Ascending aorta (tissue), 2 donors: ENCODE measurements at regions not wholly inside any gene's neighbourhood (a gene's known extent, or its start where the extent isn't known, plus 50 kb on each side); places are given as distances from the start of the nearest gene placed in this dataset.

ENCODE experiments used
- DNase-seq, 2 donors: peaks; one replicate each; pipeline ENCODE4 v3.0.0-alpha.2; 2019; ENCODE audit warnings: low spot score in 2 of 2
- H3K27ac ChIP-seq, 2 donors: fragments of 200-600 bp; sonication (generic); one replicate each; pipeline ENCODE4 v1.5.1; 2016 to 2017; ENCODE audit warnings: mild to moderate bottlenecking in 1 of 2
- H3K27me3 ChIP-seq: fragments of 200-600 bp; sonication (generic); one replicate; pipeline ENCODE4 v1.5.1; 2017
- H3K36me3 ChIP-seq, 2 donors: fragments of 200-600 bp; sonication (generic); one replicate each; pipeline ENCODE4 v1.5.1; 2016
- H3K4me1 ChIP-seq, 2 donors: fragments of 200-600 bp; sonication (generic); one replicate each; pipeline ENCODE4 v1.5.1; 2016 to 2017; ENCODE audit warnings: mild to moderate bottlenecking in 1 of 2
- H3K4me3 ChIP-seq, 2 donors: fragments of 200-600 bp; sonication (generic); one replicate each; pipeline ENCODE4 v1.5.1; 2016 to 2017; ENCODE audit warnings: mild to moderate bottlenecking in 1 of 2
- H3K9me3 ChIP-seq, 2 donors: fragments of 200-600 bp; sonication (generic); one replicate each; pipeline ENCODE4 v1.5.1; 2016
- intact Hi-C: fragments of 100-400 bp; cut with DNase I; formaldehyde crosslinking; loops from one replicate; pipeline ENCODE4 v1.15.1; 2023
- TF ChIP-seq, protein P1 (sequence below), 3 experiments: fragments of 200-600 bp in 2 of 3; fragments of 450-650 bp in 1 of 3; sonication (generic) in 2 of 3; IDR thresholded peaks; one replicate each; pipeline ENCODE4 v1.5.1; 2016 to 2019; ENCODE audit warnings: antibody characterized with exemption in 3 of 3, mild to moderate bottlenecking in 1 of 3, moderate library complexity in 1 of 3

DNA sequence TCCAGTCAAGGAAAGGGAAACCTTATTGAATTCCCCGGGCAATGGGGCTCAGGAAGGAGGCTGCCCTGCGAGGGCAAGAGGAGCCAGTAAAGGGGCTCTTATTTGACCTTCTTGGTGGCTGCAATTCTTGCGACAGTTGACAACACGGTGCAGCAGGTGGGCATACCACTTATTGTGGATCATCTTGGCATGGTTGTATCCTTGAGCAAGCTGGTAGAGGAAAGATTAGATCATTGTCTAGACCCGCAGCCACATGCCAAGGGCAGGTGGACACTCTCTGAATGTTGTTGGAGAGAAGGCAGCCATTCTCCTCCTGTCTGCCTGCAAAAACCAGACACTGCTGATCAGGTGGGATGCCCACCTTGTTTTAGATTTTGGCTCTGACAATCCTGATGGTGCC lies 170.2 kb upstream of the CHST9 start:
- TF ChIP-seq, protein P1, sequence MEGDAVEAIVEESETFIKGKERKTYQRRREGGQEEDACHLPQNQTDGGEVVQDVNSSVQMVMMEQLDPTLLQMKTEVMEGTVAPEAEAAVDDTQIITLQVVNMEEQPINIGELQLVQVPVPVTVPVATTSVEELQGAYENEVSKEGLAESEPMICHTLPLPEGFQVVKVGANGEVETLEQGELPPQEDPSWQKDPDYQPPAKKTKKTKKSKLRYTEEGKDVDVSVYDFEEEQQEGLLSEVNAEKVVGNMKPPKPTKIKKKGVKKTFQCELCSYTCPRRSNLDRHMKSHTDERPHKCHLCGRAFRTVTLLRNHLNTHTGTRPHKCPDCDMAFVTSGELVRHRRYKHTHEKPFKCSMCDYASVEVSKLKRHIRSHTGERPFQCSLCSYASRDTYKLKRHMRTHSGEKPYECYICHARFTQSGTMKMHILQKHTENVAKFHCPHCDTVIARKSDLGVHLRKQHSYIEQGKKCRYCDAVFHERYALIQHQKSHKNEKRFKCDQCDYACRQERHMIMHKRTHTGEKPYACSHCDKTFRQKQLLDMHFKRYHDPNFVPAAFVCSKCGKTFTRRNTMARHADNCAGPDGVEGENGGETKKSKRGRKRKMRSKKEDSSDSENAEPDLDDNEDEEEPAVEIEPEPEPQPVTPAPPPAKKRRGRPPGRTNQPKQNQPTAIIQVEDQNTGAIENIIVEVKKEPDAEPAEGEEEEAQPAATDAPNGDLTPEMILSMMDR (IDR thresholded peaks at IDR 0.05), result no peak
- Histone ChIP-seq H3K4me1 (no peaks in the 10 kb centered on the region), H3K36me3 (no peaks in the 10 kb centered on the region), H3K27ac (no peak overlapping the region), H3K27me3 (no peaks in the 10 kb centered on the region), H3K4me3 (no peak overlapping the region), H3K9me3 (no peaks in the 10 kb centered on the region)
- intact Hi-C loops, result no loop called here
- DNase-seq, result no peak

DNA sequence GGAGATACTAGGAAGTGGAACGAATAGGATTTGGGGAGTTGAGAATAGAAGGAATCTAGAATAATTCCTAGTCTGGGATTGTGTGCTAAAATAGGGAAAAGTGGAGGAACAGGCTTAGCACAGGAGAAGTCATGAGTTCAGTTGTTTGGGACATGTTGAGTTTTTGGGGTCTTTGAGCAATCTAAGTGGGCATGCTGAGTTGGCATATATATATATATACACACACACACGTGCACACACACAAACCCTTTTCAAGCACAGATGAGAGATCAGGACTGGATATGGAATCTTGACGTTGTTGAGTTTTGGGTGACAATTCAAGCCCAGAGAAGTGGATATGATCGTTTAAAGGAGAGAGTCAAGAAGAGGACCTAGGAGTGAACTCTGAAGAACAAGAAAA lies 168.2 kb upstream of the CHST9 start:
- TF ChIP-seq, protein P1 (IDR thresholded peaks at IDR 0.05), result no peak

DNA sequence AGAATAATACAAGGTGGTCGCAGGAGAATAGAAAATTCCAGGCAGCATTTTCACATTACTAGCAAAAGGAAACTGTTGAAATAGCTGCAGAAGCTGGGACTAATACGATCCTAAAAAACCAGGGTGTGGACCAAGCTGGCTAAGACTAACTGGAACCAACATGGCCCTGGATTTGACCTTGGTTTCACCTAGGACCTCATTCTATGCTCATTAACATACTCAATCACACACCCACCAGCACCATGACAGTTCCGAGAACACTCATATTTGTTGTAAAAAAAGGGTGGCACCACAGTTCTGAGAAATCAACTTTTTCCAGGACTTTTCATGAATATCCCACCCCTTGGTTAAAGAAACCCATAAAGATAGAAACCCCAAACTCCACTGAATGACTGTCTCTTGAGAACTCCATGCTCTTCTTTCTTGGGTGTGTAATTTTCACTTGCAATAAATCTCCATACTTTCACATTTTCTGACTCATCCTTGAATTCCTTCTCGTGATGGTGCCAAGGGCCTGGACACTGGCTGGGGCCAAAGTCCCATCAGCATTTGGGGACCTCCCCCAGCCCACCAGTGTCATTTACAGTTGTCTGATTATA lies 164.3 kb upstream of the CHST9 start:
- no peak for DNase-seq
- H3K4me3 ChIP-seq, result no peak overlapping the region
- no peaks in the 10 kb centered on the region for H3K36me3 ChIP-seq
- H3K27me3 ChIP-seq, result no peaks in the 10 kb centered on the region
- intact Hi-C loops, result no loop called here
- no peaks in the 10 kb centered on the region for H3K4me1 ChIP-seq
- TF ChIP-seq, protein P1 (IDR thresholded peaks at IDR 0.05), result no peak
- no peak overlapping the region for H3K27ac ChIP-seq
- no peaks in the 10 kb centered on the region for H3K9me3 ChIP-seq

More for the DNA sequence above, 168.2 kb upstream of the CHST9 start:
- DNase-seq, result no peak
- no peaks in the 10 kb centered on the region for H3K36me3 ChIP-seq
- no peaks in the 10 kb centered on the region for H3K27me3 ChIP-seq
- H3K4me1 ChIP-seq, result no peaks in the 10 kb centered on the region
- no peak overlapping the region for H3K27ac ChIP-seq
- H3K9me3 ChIP-seq, result no peaks in the 10 kb centered on the region
- intact Hi-C loops, result no loop called here
- H3K4me3 ChIP-seq, result no peak overlapping the region

DNA sequence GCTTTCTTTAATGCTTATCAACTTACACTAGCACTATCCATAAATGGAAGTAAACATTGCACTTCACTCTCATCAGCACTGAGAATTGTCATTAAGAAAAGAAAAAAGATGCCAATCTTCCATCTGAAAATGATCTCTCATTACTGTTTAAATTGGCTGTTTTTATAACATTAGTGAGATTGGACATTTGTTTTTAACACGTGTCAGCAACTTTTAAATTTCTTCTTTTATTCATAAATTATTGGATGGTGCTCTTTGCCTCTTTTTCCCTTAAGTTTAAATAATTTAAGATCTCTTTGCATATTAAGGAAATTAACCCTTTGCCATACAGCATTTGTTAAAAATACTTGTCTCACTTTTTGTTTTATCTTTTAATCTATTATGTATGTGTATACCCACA lies 146.5 kb upstream of the CHST9 start:
- TF ChIP-seq, protein P1 (IDR thresholded peaks at IDR 0.05), result no peak
- Histone ChIP-seq H3K9me3 (no peaks in the 10 kb centered on the region), H3K4me1 (no peaks in the 10 kb centered on the region), H3K4me3 (no peak overlapping the region), H3K36me3 (no peaks in the 10 kb centered on the region), H3K27me3 (no peaks in the 10 kb centered on the region), H3K27ac (no peak overlapping the region)
- intact Hi-C loops, result no loop called here
- no peak for DNase-seq

DNA sequence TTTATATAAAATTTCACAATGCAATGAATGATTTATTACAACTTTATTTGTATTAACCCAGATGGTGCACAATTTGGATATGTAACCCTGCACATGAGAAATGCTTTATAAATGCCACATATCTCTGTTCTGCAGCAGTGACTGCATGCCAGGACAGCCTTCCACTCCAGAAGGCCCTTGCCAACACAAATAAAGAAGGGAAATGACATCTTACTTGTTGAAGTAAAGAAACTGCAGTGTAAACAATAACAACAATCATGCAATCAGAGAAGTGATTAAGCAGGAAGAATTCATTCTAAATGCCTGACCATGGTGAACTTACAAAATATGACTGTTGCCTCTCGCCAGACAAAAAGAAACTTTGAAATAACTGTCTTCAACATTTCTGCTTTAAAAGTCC lies 129.9 kb upstream of the CHST9 start:
- H3K9me3 ChIP-seq, result no peaks in the 10 kb centered on the region
- DNase-seq, result no peak
- TF ChIP-seq, protein P1 (IDR thresholded peaks at IDR 0.05), result no peak
- H3K36me3 ChIP-seq, result no peaks in the 10 kb centered on the region
- no peak overlapping the region for H3K27ac ChIP-seq
- no peaks in the 10 kb centered on the region for H3K27me3 ChIP-seq
- no peaks in the 10 kb centered on the region for H3K4me1 ChIP-seq
- H3K4me3 ChIP-seq, result no peak overlapping the region
- intact Hi-C loops, result no loop called here

DNA sequence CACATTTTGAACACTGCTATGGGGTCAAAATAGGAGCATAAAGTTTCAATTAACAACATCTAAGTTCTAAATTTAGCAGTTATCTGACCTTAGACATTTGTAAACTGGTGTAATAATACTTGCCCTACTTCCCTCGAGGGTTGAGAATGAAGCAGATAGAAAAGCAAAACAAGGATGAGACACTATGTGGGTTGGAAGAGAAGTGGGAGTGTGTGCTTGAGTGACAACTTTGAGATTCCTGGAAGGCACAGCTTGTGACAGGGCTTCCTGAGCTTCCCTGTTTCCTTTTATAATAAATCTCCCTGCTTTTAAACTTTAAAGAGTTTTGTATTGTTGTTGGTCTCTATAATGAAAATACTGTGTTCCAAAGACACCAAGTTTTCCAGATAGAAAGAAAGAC lies 128.6 kb upstream of the CHST9 start:
- Histone ChIP-seq H3K27me3 (no peaks in the 10 kb centered on the region), H3K27ac (no peak overlapping the region), H3K4me1 (no peaks in the 10 kb centered on the region), H3K36me3 (no peaks in the 10 kb centered on the region), H3K9me3 (no peaks in the 10 kb centered on the region), H3K4me3 (no peak overlapping the region)
- intact Hi-C loops, result no loop called here
- no peak for DNase-seq
- TF ChIP-seq, protein P1 (IDR thresholded peaks at IDR 0.05), result no peak
